ENCODE measurements at regions not wholly inside any gene's neighbourhood (a gene's known extent, or its start where the extent isn't known, plus 50 kb on each side); places are given as distances from the start of the nearest gene placed in this dataset.

GRCh38 chr2:78202366-78202765, 680.2 kb upstream of the LRRTM4 start:
- TF ChIP-seq POLR2A (IDR thresholded peaks at IDR 0.05; ENCODE audit: low read length): no peak
- no peak for TF ChIP-seq GATA1 (IDR thresholded peaks at IDR 0.05; ENCODE audit: low read depth, low read length)
